Caco-2 (cell line): ENCODE measurements at regions not wholly inside any gene's neighbourhood (a gene's known extent, or its start where the extent isn't known, plus 50 kb on each side); places are given as distances from the start of the nearest gene placed in this dataset.

ENCODE experiments used
- BruUV-seq: library from RNA; stranded (reverse); fragments of 400-500 nt; replicated peaks from 2 replicates; lab custom pipeline; 2021; lab: Mats Ljungman, UMichigan
- CTCF ChIA-PET: fragments of 300-600 bp; sonication (Branson Sonifier 250); formaldehyde crosslinking; loops from one replicate; lab custom pipeline; 2022; ENCODE audit warnings: antibody characterized with exemption; lab: Charles Lee
- POLR2A ChIA-PET: fragments of 300-600 bp; sonication (Branson Sonifier 250); formaldehyde crosslinking; loops from one replicate; lab custom pipeline; 2022; ENCODE audit warnings: antibody characterized with exemption; lab: Charles Lee
- DNase-seq, 2 experiments: peaks; one replicate each; pipeline versions ENCODE4 v3.0.0 to v3.0.0-alpha.2; 2020 to 2022
- H3K27me3 ChIP-seq: replicated peaks from 2 replicates; pipeline ENCODE4 v1.6.0; 2011; ENCODE audit warnings: low read length; ENCODE audit not compliant: control insufficient read depth, insufficient read depth
- H3K36me3 ChIP-seq: 2 replicates; pipeline ENCODE4 v1.5.1; 2011; ENCODE audit warnings: low read length; ENCODE audit not compliant: control insufficient read depth, insufficient read depth
- H3K4me1 ChIP-seq: fragments of 250-450 bp; sonication (Bioruptor Pico); 2 replicates; pipeline ENCODE4 v1.5.1; 2020; ENCODE audit warnings: mild to moderate bottlenecking
- H3K4me3 ChIP-seq: 2 replicates; pipeline ENCODE4 v1.5.1; 2011; ENCODE audit warnings: low read depth, mild to moderate bottlenecking, control low read depth, low read length
- H3K9me3 ChIP-seq: fragments of 250-450 bp; sonication (Bioruptor Pico); 2 replicates; pipeline ENCODE4 v1.5.1; 2020; ENCODE audit warnings: mild to moderate bottlenecking, moderate library complexity
- H3K27ac Mint-ChIP-seq: one replicate; pipeline ENCODE4 v1.8.0; 2022; ENCODE audit warnings: mixed read lengths; ENCODE audit not compliant: unreplicated experiment
- H3K27me3 Mint-ChIP-seq: one replicate; pipeline ENCODE4 v1.8.0; 2022; ENCODE audit warnings: mixed read lengths; ENCODE audit not compliant: insufficient read depth, unreplicated experiment
- H3K36me3 Mint-ChIP-seq: one replicate; pipeline ENCODE4 v1.8.0; 2022; ENCODE audit warnings: mild to moderate bottlenecking, mixed read lengths; ENCODE audit not compliant: insufficient read depth, unreplicated experiment
- H3K4me1 Mint-ChIP-seq: one replicate; pipeline ENCODE4 v1.8.0; 2022; ENCODE audit warnings: low read depth, mixed read lengths; ENCODE audit not compliant: unreplicated experiment
- H3K4me3 Mint-ChIP-seq: one replicate; pipeline ENCODE4 v1.8.0; 2022; ENCODE audit warnings: mild to moderate bottlenecking, moderate library complexity, mixed read lengths; ENCODE audit not compliant: unreplicated experiment
- H3K9me3 Mint-ChIP-seq: one replicate; pipeline ENCODE4 v1.8.0; 2022; ENCODE audit warnings: mixed read lengths; ENCODE audit not compliant: unreplicated experiment
- CTCF ChIP-seq, 2 experiments: fragments of 200-600 bp in 1 of 2; IDR thresholded peaks; 1 replicate in 1 of 2; 2 replicates in 1 of 2; pipeline versions ENCODE4 v1.5.1 to v1.8.0; 2011 to 2022; ENCODE audit warnings: antibody characterized with exemption in 1 of 2, control low read depth in 1 of 2, inconsistent platforms in 1 of 2, low read depth in 1 of 2, low read length in 1 of 2, mild to moderate bottlenecking in 1 of 2, moderate library complexity in 1 of 2; ENCODE audit not compliant: insufficient read depth in 1 of 2, severe bottlenecking in 1 of 2, unreplicated experiment in 1 of 2
- intact Hi-C: fragments of 100-400 bp; cut with micrococcal nuclease; formaldehyde crosslinking; loops from one replicate; pipeline ENCODE4 v1.10.0; 2022; ENCODE audit not compliant: unreplicated experiment

- no peaks in the 10 kb centered on the region for H3K4me1 ChIP-seq
- no peaks in the 10 kb centered on the region for H3K9me3 ChIP-seq
- POLR2A ChIA-PET = no interaction called here
- BruUV-seq = no TSS peak
- Mint-ChIP-seq H3K36me3 (no peaks in the 10 kb centered on the region), H3K27me3 (no peaks in the 10 kb centered on the region), H3K4me3 (no peak overlapping the region), H3K27ac (no peak overlapping the region), H3K4me1 (no peaks in the 10 kb centered on the region), H3K9me3 (no peaks in the 10 kb centered on the region)
- H3K36me3 ChIP-seq = no peaks in the 10 kb centered on the region
- no peaks in the 10 kb centered on the region for H3K27me3 ChIP-seq
- H3K4me3 ChIP-seq = no peak overlapping the region
- intact Hi-C loops = no loop called here
- no peak for TF ChIP-seq CTCF (IDR thresholded peaks at IDR 0.05; ENCODE audit: insufficient read depth in 1 of 2, low read depth in 1 of 2, low read length in 1 of 2, severe bottlenecking in 1 of 2, unreplicated experiment in 1 of 2)
- no peak for DNase-seq
- CTCF ChIA-PET = no interaction called here
Measured at GRCh38 chrX:124502166-124502565, 155.8 kb downstream of the SH2D1A start.

GRCh38 chrX:124502599-124502998 is 156.2 kb downstream of the SH2D1A start:
- no peak for DNase-seq
- intact Hi-C loops = no loop called here
- H3K27ac Mint-ChIP-seq = no peak overlapping the region
- H3K4me3 Mint-ChIP-seq = no peak overlapping the region
- ChIA-PET CTCF (interaction anchor here (0.6 kb wide), 1 partner anchor 1280 kb away, joined by 3 read pairs; no protein-coding TSS in a partner anchor), POLR2A (no interaction called here)
- no peaks in the 10 kb centered on the region for H3K4me1 Mint-ChIP-seq
- Histone ChIP-seq H3K4me1 (no peaks in the 10 kb centered on the region), H3K36me3 (no peaks in the 10 kb centered on the region), H3K4me3 (no peak overlapping the region), H3K27me3 (no peaks in the 10 kb centered on the region), H3K9me3 (no peaks in the 10 kb centered on the region)
- no peak for TF ChIP-seq CTCF (IDR thresholded peaks at IDR 0.05; ENCODE audit: insufficient read depth in 1 of 2, low read depth in 1 of 2, low read length in 1 of 2, severe bottlenecking in 1 of 2, unreplicated experiment in 1 of 2)
- no peaks in the 10 kb centered on the region for H3K27me3 Mint-ChIP-seq
- BruUV-seq = no TSS peak
- H3K9me3 Mint-ChIP-seq = no peaks in the 10 kb centered on the region
- H3K36me3 Mint-ChIP-seq = no peaks in the 10 kb centered on the region

- Mint-ChIP-seq H3K27me3 (no peaks in the 10 kb centered on the region), H3K4me1 (no peaks in the 10 kb centered on the region), H3K36me3 (no peaks in the 10 kb centered on the region), H3K4me3 (no peak overlapping the region), H3K27ac (no peak overlapping the region), H3K9me3 (no peaks in the 10 kb centered on the region)
- Histone ChIP-seq H3K4me3 (no peak overlapping the region), H3K9me3 (no peaks in the 10 kb centered on the region), H3K36me3 (no peaks in the 10 kb centered on the region), H3K4me1 (no peaks in the 10 kb centered on the region), H3K27me3 (no peaks in the 10 kb centered on the region)
- intact Hi-C loops = no loop called here
- CTCF ChIA-PET = no interaction called here
- POLR2A ChIA-PET = no interaction called here
- TF ChIP-seq CTCF (IDR thresholded peaks at IDR 0.05; ENCODE audit: insufficient read depth in 1 of 2, low read depth in 1 of 2, low read length in 1 of 2, severe bottlenecking in 1 of 2, unreplicated experiment in 1 of 2) = no peak
- BruUV-seq = no TSS peak
- DNase-seq = no peak
Measured at GRCh38 chrX:124504111-124504983, 158.0 kb downstream of the SH2D1A start.
